SK-N-SH (cell line): ENCODE measurements at regions not wholly inside any gene's neighbourhood (a gene's known extent, or its start where the extent isn't known, plus 50 kb on each side); places are given as distances from the start of the nearest gene placed in this dataset.
"Not testable (repeated sequence)": the region's sequence is repeated elsewhere in the genome, so short reads cannot be mapped to it uniquely, and the experiment has no call there.

ENCODE experiments used
- EZH2phosphoT487 ChIP-seq: fragments of 200-600 bp; sonication (generic); IDR thresholded peaks from 2 replicates; pipeline ENCODE4 v1.6.1; 2017; ENCODE audit warnings: low read depth, mixed run types, mild to moderate bottlenecking, antibody characterized with exemption, moderate library complexity, borderline replicate concordance
- POLR2AphosphoS5 ChIP-seq: IDR thresholded peaks from 2 replicates; pipeline ENCODE4 v1.6.1; 2012; ENCODE audit warnings: low read depth, low read length
- RXRA ChIP-seq: IDR thresholded peaks from 2 replicates; pipeline ENCODE4 v1.4.0; 2012; ENCODE audit warnings: low read depth, mild to moderate bottlenecking, borderline replicate concordance
- USF1 ChIP-seq: IDR thresholded peaks from 2 replicates; pipeline ENCODE4 v1.4.0; 2012; ENCODE audit warnings: low read depth, borderline replicate concordance

DNA sequence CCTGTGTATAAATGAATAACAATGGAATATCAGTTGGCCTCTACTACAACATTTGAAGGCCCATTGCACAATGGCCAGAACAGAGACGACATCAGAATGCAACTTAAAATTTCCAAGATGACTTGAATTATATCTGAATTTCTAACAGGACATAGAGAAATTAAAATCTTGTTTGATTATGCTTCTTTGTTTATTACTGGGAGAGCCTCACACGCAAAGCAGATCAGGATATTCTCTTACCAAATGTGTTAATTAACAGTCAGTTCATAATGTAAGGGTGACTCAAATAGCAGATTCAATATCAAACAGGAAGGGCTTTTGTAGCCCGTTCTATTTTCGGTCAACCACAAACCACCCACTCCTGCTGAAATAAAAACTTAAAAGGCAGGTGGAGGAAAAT lies 1930.8 kb downstream of the FOXD4L5 start:
- TF ChIP-seq POLR2AphosphoS5, EZH2phosphoT487, USF1, RXRA: not testable (repeated sequence)
